WTC11 (cell line): ENCODE measurements at regions not wholly inside any gene's neighbourhood (a gene's known extent, or its start where the extent isn't known, plus 50 kb on each side); places are given as distances from the start of the nearest gene placed in this dataset.

Experiments used
- ATAC-seq: fragments of 200-7000 bp; cut with Tn5 transposase; 2 replicates; pipeline ENCODE4 v1.10.0; 2021; ENCODE audit warnings: mild to moderate bottlenecking, moderate library complexity
- CTCF ChIA-PET: fragments of 300-600 bp; sonication (Branson Sonifier 250); formaldehyde crosslinking; loops from one replicate; lab custom pipeline; 2021; ENCODE audit warnings: antibody characterized with exemption; lab: Charles Lee
- POLR2A ChIA-PET: fragments of 350-600 bp; sonication (Branson Sonifier 250); formaldehyde crosslinking; loops from one replicate; lab custom pipeline; 2021; ENCODE audit warnings: antibody characterized with exemption; lab: Charles Lee
- DNase-seq: peaks from one replicate; pipeline ENCODE4 v3.0.0; 2021; ENCODE audit warnings: low spot score
- H3K27ac Mint-ChIP-seq: 2 replicates; pipeline ENCODE4 v1.8.0; 2021; ENCODE audit warnings: mixed read lengths
- H3K27me3 Mint-ChIP-seq: 2 replicates; pipeline ENCODE4 v1.8.0; 2021; ENCODE audit warnings: low read depth, mild to moderate bottlenecking, moderate library complexity, mixed read lengths
- H3K36me3 Mint-ChIP-seq: 2 replicates; pipeline ENCODE4 v1.8.0; 2021; ENCODE audit warnings: mixed read lengths
- H3K4me1 Mint-ChIP-seq: 2 replicates; pipeline ENCODE4 v1.8.0; 2022; ENCODE audit warnings: mixed read lengths
- H3K4me3 Mint-ChIP-seq: 2 replicates; pipeline ENCODE4 v1.8.0; 2021; ENCODE audit warnings: mild to moderate bottlenecking, moderate library complexity, mixed read lengths
- H3K9me3 Mint-ChIP-seq: 2 replicates; pipeline ENCODE4 v1.8.0; 2021; ENCODE audit warnings: mixed read lengths
- ATF1 ChIP-seq: sonication (generic); formaldehyde crosslinking; IDR thresholded peaks from 2 replicates; pipeline ENCODE4 v1.8.1; 2023; ENCODE audit warnings: mild to moderate bottlenecking, moderate library complexity, missing genetic modification reagents
- CBFB ChIP-seq: sonication (generic); formaldehyde crosslinking; IDR thresholded peaks from 2 replicates; pipeline ENCODE4 v1.8.1; 2022; ENCODE audit warnings: mild to moderate bottlenecking, low read depth, missing genetic modification reagents
- CREB1 ChIP-seq: sonication (generic); formaldehyde crosslinking; IDR thresholded peaks from 2 replicates; pipeline ENCODE4 v1.8.0; 2023; ENCODE audit warnings: mild to moderate bottlenecking, missing genetic modification reagents
- EMX1 ChIP-seq: fragments of 250-450 bp; sonication (Bioruptor Pico); IDR thresholded peaks from 2 replicates; pipeline ENCODE4 v1.8.0; 2021; ENCODE audit warnings: mild to moderate bottlenecking
- FOXJ3 ChIP-seq: sonication (generic); formaldehyde crosslinking; IDR thresholded peaks from 2 replicates; pipeline ENCODE4 v1.9.0; 2021; ENCODE audit warnings: missing genetic modification reagents, mild to moderate bottlenecking, borderline replicate concordance
- GABPB1 ChIP-seq: sonication (generic); formaldehyde crosslinking; IDR thresholded peaks from 2 replicates; pipeline ENCODE4 v1.8.1; 2023; ENCODE audit warnings: mild to moderate bottlenecking, missing genetic modification reagents
- HMGA2 ChIP-seq: fragments of 250-450 bp; sonication (Bioruptor Pico); IDR thresholded peaks from 2 replicates; pipeline ENCODE4 v1.4.0; 2021; ENCODE audit warnings: mild to moderate bottlenecking, moderate library complexity
- JAZF1 ChIP-seq: fragments of 250-450 bp; sonication (Bioruptor Pico); IDR thresholded peaks from 2 replicates; pipeline ENCODE4 v1.9.0; 2021; ENCODE audit warnings: moderate library complexity, mild to moderate bottlenecking, inconsistent platforms
- NR1H2 ChIP-seq: sonication (generic); formaldehyde crosslinking; IDR thresholded peaks from 2 replicates; pipeline ENCODE4 v1.9.0; 2021; ENCODE audit warnings: mild to moderate bottlenecking, moderate library complexity, missing genetic modification reagents
- OVOL2 ChIP-seq: fragments of 250-450 bp; sonication (Bioruptor Pico); IDR thresholded peaks from 2 replicates; pipeline ENCODE4 v1.9.0; 2021; ENCODE audit warnings: mild to moderate bottlenecking, borderline replicate concordance
- PRRX2 ChIP-seq: fragments of 250-450 bp; sonication (Bioruptor Pico); IDR thresholded peaks from 2 replicates; pipeline ENCODE4 v1.8.0; 2021; ENCODE audit warnings: mild to moderate bottlenecking
- RORB ChIP-seq: fragments of 250-450 bp; sonication (Bioruptor Pico); IDR thresholded peaks from 2 replicates; pipeline ENCODE4 v1.9.0; 2021; ENCODE audit warnings: mild to moderate bottlenecking
- TCF7 ChIP-seq: sonication (generic); formaldehyde crosslinking; IDR thresholded peaks from 2 replicates; pipeline ENCODE4 v1.8.0; 2022; ENCODE audit warnings: mild to moderate bottlenecking, low read depth, missing genetic modification reagents, moderate library complexity
- TEAD4 ChIP-seq: sonication (generic); formaldehyde crosslinking; IDR thresholded peaks from 2 replicates; pipeline ENCODE4 v1.8.0; 2022; ENCODE audit warnings: mild to moderate bottlenecking, missing genetic modification reagents
- ZNF396 ChIP-seq: fragments of 250-450 bp; sonication (Bioruptor Pico); IDR thresholded peaks from 2 replicates; pipeline ENCODE4 v1.8.0; 2021; ENCODE audit warnings: mild to moderate bottlenecking, moderate library complexity, borderline replicate concordance
- ZNF671 ChIP-seq: fragments of 250-450 bp; sonication (Bioruptor Pico); IDR thresholded peaks from 2 replicates; pipeline ENCODE4 v1.8.0; 2021; ENCODE audit warnings: mild to moderate bottlenecking
- TF ChIP-seq, protein P1 (sequence below): sonication (generic); formaldehyde crosslinking; IDR thresholded peaks from 2 replicates; pipeline ENCODE4 v1.8.1; 2023; ENCODE audit warnings: mild to moderate bottlenecking, missing genetic modification reagents, borderline replicate concordance
- TF ChIP-seq, protein P2 (sequence below): sonication (generic); formaldehyde crosslinking; IDR thresholded peaks from 2 replicates; pipeline ENCODE4 v1.8.0; 2022; ENCODE audit warnings: mild to moderate bottlenecking, missing genetic modification reagents
- TF ChIP-seq, protein P3 (sequence below): sonication (generic); formaldehyde crosslinking; IDR thresholded peaks from 2 replicates; pipeline ENCODE4 v1.8.1; 2022; ENCODE audit warnings: low read depth, mild to moderate bottlenecking, moderate library complexity, missing genetic modification reagents, borderline replicate concordance
- TF ChIP-seq, protein P4 (sequence below): sonication (generic); formaldehyde crosslinking; IDR thresholded peaks from 2 replicates; pipeline ENCODE4 v1.8.0; 2022; ENCODE audit warnings: mild to moderate bottlenecking, missing genetic modification reagents
- TF ChIP-seq, protein P5 (sequence below): sonication (generic); formaldehyde crosslinking; IDR thresholded peaks from 2 replicates; pipeline ENCODE4 v1.8.0; 2022; ENCODE audit warnings: missing genetic modification reagents
- TF ChIP-seq, protein P6 (sequence below): fragments of 200-600 bp; IDR thresholded peaks from 2 replicates; pipeline ENCODE4 v1.8.0; 2022; ENCODE audit warnings: antibody characterized with exemption
- TF ChIP-seq, protein P7 (sequence below): fragments of 250-450 bp; sonication (Bioruptor Pico); IDR thresholded peaks from 2 replicates; pipeline ENCODE4 v1.9.0; 2021; ENCODE audit warnings: mild to moderate bottlenecking
- TF ChIP-seq, protein P8 (sequence below): sonication (generic); formaldehyde crosslinking; IDR thresholded peaks from 2 replicates; pipeline ENCODE4 v1.8.1; 2023; ENCODE audit warnings: mild to moderate bottlenecking, missing genetic modification reagents, moderate library complexity

DNA sequence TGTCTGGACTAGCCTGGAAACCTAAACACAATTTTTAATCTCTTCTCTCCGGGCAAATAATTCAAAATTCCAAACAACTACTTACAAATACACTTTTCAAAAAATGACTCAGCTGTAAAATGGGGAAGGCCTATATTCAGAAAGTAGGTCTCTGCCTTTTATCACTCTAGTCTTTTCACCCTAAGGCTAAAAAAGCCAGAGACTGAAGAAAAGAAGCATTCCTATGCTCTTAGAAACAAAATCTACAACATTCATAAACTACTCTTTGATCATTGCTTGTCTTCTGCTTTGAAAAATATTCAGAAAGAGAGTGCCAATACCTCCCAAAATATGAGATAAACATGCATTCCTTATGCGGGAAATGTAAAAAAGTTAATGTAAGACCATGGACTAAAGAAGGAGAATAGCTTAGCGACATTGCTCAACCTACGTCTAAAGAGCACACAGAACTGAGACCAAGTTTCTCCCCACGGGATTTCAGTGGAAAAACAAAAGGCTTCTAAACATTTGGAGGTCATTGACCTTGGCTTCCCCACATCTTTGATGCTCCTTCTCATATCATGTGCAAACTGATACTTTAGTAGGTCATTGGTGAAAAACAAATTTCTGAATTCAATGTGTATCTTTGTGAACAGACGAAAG lies 74.4 kb upstream of the EPB41L3 start:
- ATAC-seq: no peak
- H3K9me3 Mint-ChIP-seq: no peaks in the 10 kb centered on the region
- no peak for TF ChIP-seq OVOL2 (CRISPR knock-in tag)
- TF ChIP-seq GABPB1 (CRISPR knock-in tag): no peak
- TF ChIP-seq PRRX2 (CRISPR knock-in tag): no peak
- no peak for TF ChIP-seq ATF1
- TF ChIP-seq HMGA2: no peak
- TF ChIP-seq CBFB (CRISPR knock-in tag): no peak
- no peak for TF ChIP-seq TEAD4 (CRISPR knock-in tag)
- no peak for TF ChIP-seq JAZF1 (CRISPR knock-in tag)
- TF ChIP-seq, protein P1, sequence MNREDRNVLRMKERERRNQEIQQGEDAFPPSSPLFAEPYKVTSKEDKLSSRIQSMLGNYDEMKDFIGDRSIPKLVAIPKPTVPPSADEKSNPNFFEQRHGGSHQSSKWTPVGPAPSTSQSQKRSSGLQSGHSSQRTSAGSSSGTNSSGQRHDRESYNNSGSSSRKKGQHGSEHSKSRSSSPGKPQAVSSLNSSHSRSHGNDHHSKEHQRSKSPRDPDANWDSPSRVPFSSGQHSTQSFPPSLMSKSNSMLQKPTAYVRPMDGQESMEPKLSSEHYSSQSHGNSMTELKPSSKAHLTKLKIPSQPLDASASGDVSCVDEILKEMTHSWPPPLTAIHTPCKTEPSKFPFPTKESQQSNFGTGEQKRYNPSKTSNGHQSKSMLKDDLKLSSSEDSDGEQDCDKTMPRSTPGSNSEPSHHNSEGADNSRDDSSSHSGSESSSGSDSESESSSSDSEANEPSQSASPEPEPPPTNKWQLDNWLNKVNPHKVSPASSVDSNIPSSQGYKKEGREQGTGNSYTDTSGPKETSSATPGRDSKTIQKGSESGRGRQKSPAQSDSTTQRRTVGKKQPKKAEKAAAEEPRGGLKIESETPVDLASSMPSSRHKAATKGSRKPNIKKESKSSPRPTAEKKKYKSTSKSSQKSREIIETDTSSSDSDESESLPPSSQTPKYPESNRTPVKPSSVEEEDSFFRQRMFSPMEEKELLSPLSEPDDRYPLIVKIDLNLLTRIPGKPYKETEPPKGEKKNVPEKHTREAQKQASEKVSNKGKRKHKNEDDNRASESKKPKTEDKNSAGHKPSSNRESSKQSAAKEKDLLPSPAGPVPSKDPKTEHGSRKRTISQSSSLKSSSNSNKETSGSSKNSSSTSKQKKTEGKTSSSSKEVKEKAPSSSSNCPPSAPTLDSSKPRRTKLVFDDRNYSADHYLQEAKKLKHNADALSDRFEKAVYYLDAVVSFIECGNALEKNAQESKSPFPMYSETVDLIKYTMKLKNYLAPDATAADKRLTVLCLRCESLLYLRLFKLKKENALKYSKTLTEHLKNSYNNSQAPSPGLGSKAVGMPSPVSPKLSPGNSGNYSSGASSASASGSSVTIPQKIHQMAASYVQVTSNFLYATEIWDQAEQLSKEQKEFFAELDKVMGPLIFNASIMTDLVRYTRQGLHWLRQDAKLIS (CRISPR knock-in tag): no peak
- no peak for TF ChIP-seq ZNF396 (CRISPR knock-in tag)
- TF ChIP-seq, protein P2, sequence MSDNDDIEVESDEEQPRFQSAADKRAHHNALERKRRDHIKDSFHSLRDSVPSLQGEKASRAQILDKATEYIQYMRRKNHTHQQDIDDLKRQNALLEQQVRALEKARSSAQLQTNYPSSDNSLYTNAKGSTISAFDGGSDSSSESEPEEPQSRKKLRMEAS: no peak
- TF ChIP-seq, protein P3, sequence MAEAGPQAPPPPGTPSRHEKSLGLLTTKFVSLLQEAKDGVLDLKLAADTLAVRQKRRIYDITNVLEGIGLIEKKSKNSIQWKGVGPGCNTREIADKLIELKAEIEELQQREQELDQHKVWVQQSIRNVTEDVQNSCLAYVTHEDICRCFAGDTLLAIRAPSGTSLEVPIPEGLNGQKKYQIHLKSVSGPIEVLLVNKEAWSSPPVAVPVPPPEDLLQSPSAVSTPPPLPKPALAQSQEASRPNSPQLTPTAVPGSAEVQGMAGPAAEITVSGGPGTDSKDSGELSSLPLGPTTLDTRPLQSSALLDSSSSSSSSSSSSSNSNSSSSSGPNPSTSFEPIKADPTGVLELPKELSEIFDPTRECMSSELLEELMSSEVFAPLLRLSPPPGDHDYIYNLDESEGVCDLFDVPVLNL (CRISPR knock-in tag): no peak
- TF ChIP-seq, protein P4, sequence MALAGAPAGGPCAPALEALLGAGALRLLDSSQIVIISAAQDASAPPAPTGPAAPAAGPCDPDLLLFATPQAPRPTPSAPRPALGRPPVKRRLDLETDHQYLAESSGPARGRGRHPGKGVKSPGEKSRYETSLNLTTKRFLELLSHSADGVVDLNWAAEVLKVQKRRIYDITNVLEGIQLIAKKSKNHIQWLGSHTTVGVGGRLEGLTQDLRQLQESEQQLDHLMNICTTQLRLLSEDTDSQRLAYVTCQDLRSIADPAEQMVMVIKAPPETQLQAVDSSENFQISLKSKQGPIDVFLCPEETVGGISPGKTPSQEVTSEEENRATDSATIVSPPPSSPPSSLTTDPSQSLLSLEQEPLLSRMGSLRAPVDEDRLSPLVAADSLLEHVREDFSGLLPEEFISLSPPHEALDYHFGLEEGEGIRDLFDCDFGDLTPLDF (CRISPR knock-in tag): no peak
- TF ChIP-seq, protein P5, sequence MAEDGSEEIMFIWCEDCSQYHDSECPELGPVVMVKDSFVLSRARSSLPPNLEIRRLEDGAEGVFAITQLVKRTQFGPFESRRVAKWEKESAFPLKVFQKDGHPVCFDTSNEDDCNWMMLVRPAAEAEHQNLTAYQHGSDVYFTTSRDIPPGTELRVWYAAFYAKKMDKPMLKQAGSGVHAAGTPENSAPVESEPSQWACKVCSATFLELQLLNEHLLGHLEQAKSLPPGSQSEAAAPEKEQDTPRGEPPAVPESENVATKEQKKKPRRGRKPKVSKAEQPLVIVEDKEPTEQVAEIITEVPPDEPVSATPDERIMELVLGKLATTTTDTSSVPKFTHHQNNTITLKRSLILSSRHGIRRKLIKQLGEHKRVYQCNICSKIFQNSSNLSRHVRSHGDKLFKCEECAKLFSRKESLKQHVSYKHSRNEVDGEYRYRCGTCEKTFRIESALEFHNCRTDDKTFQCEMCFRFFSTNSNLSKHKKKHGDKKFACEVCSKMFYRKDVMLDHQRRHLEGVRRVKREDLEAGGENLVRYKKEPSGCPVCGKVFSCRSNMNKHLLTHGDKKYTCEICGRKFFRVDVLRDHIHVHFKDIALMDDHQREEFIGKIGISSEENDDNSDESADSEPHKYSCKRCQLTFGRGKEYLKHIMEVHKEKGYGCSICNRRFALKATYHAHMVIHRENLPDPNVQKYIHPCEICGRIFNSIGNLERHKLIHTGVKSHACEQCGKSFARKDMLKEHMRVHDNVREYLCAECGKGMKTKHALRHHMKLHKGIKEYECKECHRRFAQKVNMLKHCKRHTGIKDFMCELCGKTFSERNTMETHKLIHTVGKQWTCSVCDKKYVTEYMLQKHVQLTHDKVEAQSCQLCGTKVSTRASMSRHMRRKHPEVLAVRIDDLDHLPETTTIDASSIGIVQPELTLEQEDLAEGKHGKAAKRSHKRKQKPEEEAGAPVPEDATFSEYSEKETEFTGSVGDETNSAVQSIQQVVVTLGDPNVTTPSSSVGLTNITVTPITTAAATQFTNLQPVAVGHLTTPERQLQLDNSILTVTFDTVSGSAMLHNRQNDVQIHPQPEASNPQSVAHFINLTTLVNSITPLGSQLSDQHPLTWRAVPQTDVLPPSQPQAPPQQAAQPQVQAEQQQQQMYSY (CRISPR knock-in tag): no peak
- TF ChIP-seq, all 79 proteins: peak for 0
- H3K4me1 Mint-ChIP-seq: peaks cover 10% of the 10 kb centered on the region
- H3K27me3 Mint-ChIP-seq: no peaks in the 10 kb centered on the region
- H3K36me3 Mint-ChIP-seq: no peaks in the 10 kb centered on the region
- DNase-seq: no peak
- H3K27ac Mint-ChIP-seq: no peak overlapping the region
- ChIA-PET POLR2A (no interaction called here), CTCF (no interaction called here)
- H3K4me3 Mint-ChIP-seq: no peak overlapping the region

DNA sequence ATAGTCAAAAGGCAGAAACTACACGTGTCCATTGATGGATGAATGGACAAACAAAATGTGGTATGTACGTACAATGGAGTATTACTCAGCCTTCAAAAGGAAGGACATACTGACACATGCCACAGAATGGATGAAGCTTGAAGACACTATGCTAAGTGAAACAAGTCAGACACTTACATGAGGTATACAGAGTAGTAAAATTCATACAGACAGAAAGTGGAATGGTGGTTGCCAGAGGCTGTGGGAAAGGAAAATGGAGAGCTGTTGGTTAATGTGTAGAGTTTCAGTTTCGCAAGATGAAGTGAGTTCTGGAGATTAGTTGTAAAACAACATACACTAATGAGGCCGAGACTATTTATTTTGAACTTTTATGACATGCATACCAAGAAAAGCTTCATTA lies 67.4 kb upstream of the EPB41L3 start:
- ChIA-PET CTCF (no interaction called here), POLR2A (no interaction called here)
- H3K9me3 Mint-ChIP-seq: peaks cover 6% of the 10 kb centered on the region
- H3K4me1 Mint-ChIP-seq: no peaks in the 10 kb centered on the region
- no peaks in the 10 kb centered on the region for H3K36me3 Mint-ChIP-seq
- H3K27ac Mint-ChIP-seq: no peak overlapping the region; the same call in 1 of the 2 replicates
- H3K4me3 Mint-ChIP-seq: no peak overlapping the region
- DNase-seq (no peak), ATAC-seq (no peak)
- H3K27me3 Mint-ChIP-seq: no peaks in the 10 kb centered on the region
- TF ChIP-seq, protein P6, sequence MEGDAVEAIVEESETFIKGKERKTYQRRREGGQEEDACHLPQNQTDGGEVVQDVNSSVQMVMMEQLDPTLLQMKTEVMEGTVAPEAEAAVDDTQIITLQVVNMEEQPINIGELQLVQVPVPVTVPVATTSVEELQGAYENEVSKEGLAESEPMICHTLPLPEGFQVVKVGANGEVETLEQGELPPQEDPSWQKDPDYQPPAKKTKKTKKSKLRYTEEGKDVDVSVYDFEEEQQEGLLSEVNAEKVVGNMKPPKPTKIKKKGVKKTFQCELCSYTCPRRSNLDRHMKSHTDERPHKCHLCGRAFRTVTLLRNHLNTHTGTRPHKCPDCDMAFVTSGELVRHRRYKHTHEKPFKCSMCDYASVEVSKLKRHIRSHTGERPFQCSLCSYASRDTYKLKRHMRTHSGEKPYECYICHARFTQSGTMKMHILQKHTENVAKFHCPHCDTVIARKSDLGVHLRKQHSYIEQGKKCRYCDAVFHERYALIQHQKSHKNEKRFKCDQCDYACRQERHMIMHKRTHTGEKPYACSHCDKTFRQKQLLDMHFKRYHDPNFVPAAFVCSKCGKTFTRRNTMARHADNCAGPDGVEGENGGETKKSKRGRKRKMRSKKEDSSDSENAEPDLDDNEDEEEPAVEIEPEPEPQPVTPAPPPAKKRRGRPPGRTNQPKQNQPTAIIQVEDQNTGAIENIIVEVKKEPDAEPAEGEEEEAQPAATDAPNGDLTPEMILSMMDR: no peak
- TF ChIP-seq PRRX2 (CRISPR knock-in tag): no peak
- no peak for TF ChIP-seq CREB1 (CRISPR knock-in tag)
- TF ChIP-seq TCF7 (CRISPR knock-in tag): no peak
- no peak for TF ChIP-seq FOXJ3 (CRISPR knock-in tag)
- TF ChIP-seq RORB (CRISPR knock-in tag): no peak
- TF ChIP-seq, protein P7, sequence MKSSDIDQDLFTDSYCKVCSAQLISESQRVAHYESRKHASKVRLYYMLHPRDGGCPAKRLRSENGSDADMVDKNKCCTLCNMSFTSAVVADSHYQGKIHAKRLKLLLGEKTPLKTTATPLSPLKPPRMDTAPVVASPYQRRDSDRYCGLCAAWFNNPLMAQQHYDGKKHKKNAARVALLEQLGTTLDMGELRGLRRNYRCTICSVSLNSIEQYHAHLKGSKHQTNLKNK (CRISPR knock-in tag): no peak
- TF ChIP-seq ZNF671: no peak
- TF ChIP-seq EMX1 (CRISPR knock-in tag): no peak
- no peak for TF ChIP-seq NR1H2 (CRISPR knock-in tag)
- TF ChIP-seq, protein P8, sequence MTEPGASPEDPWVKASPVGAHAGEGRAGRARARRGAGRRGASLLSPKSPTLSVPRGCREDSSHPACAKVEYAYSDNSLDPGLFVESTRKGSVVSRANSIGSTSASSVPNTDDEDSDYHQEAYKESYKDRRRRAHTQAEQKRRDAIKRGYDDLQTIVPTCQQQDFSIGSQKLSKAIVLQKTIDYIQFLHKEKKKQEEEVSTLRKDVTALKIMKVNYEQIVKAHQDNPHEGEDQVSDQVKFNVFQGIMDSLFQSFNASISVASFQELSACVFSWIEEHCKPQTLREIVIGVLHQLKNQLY (CRISPR knock-in tag): no peak
